Superior temporal gyrus (tissue), 1 donor: ENCODE measurements at regions not wholly inside any gene's neighbourhood (a gene's known extent, or its start where the extent isn't known, plus 50 kb on each side); places are given as distances from the start of the nearest gene placed in this dataset.
A peak's percentile ranks its signal among the peaks of the same experiment; 100 is the strongest.
"Not testable (repeated sequence)": the region's sequence is repeated elsewhere in the genome, so short reads cannot be mapped to it uniquely, and the experiment has no call there.

Experiments used
- DNase-seq: peaks from one replicate; pipeline ENCODE4 v3.0.0-alpha.2; 2016; ENCODE audit errors: extremely low spot score

DNA sequence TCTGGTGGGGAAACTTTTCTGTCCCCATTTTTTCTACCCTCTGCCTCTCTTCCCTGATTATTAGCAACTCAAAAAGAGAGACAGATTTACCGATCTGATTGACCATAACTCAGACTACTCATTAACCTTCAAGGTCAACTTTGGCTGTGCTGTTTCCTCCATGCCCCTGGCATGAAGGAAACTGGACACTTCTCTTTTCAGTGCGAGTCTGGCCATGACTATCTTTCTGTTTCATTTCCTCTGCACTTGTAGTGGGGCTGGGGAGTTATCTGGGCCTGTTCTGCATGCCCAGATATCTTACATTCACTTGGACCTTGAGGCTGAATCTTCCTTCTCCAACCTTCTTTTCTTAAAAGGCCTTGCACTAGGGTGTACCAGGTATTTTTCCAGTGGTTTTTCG, 76.9 kb upstream of the SLCO2A1 start:
- DNase-seq = no peak

GRCh38 chr3:134105876-134106556, 76.3 kb upstream of the SLCO2A1 start:
- no peak for DNase-seq

GRCh38 chr3:134104031-134104430, 74.3 kb upstream of the SLCO2A1 start:
- no peak for DNase-seq

DNA sequence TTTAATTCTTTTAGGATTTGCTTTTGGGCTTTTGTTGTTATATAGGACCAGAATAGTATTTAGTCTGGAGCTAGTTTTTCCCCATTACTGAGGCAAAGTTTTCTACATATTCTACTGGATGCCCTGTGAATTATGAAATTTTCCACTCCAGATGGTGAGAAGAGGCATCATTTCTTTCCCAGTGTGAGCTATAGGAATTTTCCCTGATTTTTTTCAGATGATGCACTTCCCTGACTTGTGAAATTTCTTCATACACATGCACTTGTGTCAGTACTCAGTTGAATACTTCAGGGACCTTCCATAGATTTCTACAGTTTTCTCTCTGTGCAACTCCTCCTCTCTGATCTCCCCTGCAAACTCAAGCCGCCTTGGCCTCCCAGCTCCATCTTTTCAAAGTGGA, 73.7 kb upstream of the SLCO2A1 start:
- no peak for DNase-seq

DNA sequence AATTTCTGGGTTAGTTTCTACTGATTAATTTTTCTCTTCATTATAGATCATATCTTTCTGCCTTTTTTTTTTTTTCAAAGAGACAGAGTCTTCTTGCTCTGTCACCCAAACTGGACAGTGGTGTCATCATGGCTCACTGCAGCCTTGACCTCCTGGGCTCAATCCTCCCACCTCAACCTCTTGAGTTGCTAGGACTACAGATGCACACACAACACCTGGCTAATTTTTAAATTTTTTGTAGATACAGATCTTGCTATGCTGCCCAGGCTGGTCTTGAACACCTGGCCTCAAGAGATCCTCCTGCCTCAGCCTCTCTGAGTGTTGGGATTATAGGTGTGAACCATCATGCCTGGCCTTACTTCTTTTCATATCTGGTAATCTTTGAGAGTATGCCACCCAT, 73.3 kb upstream of the SLCO2A1 start:
- DNase-seq = no peak

DNA sequence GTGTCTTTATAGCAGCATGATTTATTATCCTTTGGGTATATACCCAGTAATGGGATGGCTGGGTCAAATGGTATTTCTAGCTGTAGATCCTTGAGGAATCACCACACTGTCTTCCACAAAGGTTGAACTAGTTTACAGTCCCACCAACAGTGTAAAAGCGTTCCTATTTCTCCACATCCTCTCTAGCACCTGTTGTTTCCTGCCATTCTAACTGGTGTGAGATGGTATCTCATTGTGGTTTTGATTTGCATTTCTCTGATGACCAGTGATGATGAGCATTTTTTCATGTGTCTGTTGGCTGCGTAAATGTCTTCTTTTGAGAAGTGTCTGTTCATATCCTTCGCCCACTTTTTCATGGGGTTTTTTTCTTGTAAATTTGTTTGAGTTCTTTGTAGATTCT, 66.5 kb upstream of the SLCO2A1 start:
- DNase-seq = not testable (repeated sequence)

- no peak for DNase-seq
Observed at GRCh38 chr3:134095005-134095404, 65.3 kb upstream of the SLCO2A1 start.

- no peak for DNase-seq
Observed at GRCh38 chr3:134094491-134094890, 64.8 kb upstream of the SLCO2A1 start.

GRCh38 chr3:134093956-134094355, 64.2 kb upstream of the SLCO2A1 start:
- no peak for DNase-seq

- no peak for DNase-seq
Observed at GRCh38 chr3:134092208-134092701, 62.5 kb upstream of the SLCO2A1 start.

GRCh38 chr3:134090031-134090430, 60.3 kb upstream of the SLCO2A1 start:
- no peak for DNase-seq

GRCh38 chr3:134087060-134087974, 57.6 kb upstream of the SLCO2A1 start:
- peak; percentile 31 for DNase-seq

GRCh38 chr3:134086616-134087015, 56.9 kb upstream of the SLCO2A1 start:
- DNase-seq = no peak

DNA sequence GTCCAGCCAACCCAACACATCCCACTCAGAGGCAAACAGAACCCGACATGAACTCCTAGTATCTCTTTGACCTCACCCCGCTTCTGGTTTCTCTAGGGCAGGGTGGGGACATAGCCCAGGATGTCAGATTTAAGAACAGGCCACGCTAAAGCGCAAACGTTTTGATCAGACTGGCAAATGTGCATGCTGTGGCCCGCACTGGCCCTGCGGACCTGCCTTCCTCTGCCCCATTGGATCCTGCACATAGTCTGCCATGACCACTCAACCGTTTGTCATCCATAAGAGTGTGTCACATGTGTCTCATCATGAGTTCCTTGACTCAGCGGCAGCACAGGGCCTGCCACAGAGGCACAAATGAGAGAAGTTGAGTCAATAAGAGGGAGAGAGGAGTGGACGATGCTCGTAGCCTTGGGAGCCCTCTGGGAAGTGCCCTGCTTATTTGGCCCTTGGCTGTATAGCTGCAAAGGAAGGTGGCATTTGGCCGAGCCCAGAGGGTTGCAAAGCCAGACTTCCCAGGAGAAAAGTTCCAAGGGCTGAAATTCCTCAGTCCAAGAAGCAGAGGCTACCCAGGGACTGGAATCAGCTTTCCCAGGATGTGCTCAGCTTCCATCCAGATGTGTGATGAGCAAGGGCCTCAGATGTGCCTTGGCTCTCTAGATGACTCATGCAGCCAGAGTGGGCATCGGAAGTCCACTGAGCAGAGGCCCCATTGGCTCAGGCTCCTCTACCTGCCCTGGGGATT, 55.5 kb upstream of the SLCO2A1 start:
- DNase-seq = no peak

- DNase-seq = no peak
Observed at GRCh38 chr3:134084242-134084950, 54.7 kb upstream of the SLCO2A1 start.

DNA sequence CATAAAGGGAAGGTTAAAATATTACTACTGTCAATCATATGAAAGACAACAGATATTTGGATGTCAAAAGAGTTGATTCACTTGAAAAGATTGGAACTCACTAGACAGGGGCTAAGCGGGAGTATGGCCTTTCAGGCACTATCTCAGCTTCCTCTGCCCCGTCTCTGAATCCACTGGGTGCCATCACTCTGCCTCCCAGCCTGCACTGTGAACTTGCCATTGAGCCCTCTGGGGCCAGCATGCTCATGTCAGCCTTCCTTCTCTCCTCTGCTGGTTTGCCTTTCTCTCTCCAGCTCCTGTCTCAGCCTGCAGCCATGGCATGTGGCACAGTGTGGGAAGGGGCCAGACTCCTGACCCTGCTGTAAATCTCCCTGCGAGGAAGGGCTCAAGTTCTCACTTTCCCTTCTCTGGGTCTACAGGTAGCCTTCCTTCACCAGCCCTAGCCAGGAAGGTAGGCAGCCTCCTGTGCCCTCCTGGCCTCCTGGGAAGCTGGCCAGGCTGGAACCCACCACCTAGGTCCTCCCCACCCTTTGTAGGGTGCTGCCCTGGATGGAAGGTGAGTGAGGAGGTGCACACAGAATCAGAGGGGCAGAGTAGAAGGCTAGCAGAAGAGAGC, 54.0 kb upstream of the SLCO2A1 start:
- no peak for DNase-seq

DNA sequence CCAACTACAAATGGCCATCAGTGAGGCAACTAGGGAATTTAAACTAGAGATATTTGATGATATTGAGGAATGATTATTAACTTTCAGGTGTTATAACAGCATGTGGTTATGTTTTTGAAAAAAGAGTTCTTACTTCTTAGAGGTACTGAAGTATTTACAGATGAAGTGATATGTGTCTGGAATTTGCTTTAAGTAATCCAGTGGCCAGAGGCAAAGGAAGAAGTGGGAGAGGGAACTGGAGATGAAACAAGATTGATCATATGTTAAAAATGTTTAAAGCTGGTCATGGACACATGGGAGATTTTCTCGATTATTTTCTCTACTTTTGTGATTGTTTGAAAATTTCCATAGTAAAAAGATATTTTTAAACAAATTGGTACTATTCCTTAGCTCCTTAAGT, 53.3 kb upstream of the SLCO2A1 start:
- no peak for DNase-seq

GRCh38 chr3:134082582-134082981, 52.9 kb upstream of the SLCO2A1 start:
- DNase-seq = no peak

GRCh38 chr3:134081211-134081610, 51.5 kb upstream of the SLCO2A1 start:
- DNase-seq = no peak

DNA sequence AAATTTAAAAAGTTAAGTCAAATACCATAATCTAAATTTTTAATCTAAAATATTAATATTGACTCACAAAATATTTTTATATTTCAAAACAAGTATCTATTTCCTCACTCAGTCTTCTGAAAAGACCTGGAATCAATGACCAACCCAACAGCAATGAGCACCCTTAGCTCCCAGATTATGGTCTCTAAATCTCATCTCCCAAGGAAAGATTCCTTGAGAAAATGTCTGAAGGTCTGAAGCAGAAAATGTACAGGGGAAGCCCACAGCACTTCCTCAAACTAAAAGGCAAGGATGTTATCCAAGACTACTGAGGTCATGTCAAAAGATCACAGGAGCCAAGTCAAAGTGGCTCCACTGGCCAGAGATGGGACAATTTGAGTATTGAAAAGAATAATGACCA, 51.0 kb upstream of the SLCO2A1 start:
- no peak for DNase-seq

DNA sequence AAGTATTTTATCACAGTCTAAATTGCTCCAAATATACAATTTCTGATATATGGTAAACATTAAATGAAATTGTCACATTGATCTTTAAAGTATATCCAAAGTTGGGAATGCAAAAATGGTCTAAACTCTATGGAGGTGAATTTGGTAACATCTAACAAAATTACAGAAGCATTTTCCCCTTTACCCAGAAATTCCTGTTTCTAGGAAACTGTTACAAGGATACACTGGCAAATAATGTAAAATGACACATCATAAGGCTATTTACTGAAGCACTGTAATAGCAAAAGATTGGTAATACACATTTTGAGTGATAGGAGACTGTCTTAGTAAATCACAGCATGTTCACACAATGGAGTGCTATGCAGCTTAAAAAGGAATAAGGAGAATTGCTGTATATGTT, 50.0 kb upstream of the SLCO2A1 start:
- DNase-seq = no peak
